ENCODE measurements at regions not wholly inside any gene's neighbourhood (a gene's known extent, or its start where the extent isn't known, plus 50 kb on each side); places are given as distances from the start of the nearest gene placed in this dataset.

DNA sequence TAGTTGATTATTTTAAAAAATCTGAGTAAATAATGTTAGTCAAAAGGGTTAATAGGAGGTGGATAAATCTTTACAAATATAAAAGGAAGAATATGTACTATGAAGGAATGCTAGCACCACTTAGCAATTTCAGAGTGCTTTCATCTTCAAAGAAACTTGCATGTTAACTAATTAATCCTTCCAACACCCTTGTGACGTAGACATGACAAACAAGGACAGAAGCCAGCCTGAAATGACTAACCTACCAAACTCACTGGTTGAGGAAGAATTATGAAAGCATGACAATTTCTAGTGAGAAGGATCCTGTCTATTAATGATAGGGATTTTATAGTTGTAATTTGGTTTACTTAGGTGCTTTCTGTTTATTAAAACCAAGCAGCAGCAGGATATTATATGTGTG is 468.0 kb upstream of the FZD8 start:
- TF ChIP-seq CTCF (IDR thresholded peaks at IDR 0.05) (no peak), POLR2A (IDR thresholded peaks at IDR 0.05) (no peak)

All from lower leg skin (tissue), 3 donors.